ENCODE measurements at regions not wholly inside any gene's neighbourhood (a gene's known extent, or its start where the extent isn't known, plus 50 kb on each side); places are given as distances from the start of the nearest gene placed in this dataset.

- TF ChIP-seq CTCF (IDR thresholded peaks at IDR 0.05) = no peak
- no peak for TF ChIP-seq POLR2AphosphoS5 (IDR thresholded peaks at IDR 0.05)
- TF ChIP-seq POLR2A (IDR thresholded peaks at IDR 0.05) = no peak
Measured at GRCh38 chr14:22065347-22065746, 391.7 kb upstream of the OR4E1 start.
